ENCODE measurements at regions not wholly inside any gene's neighbourhood (a gene's known extent, or its start where the extent isn't known, plus 50 kb on each side); places are given as distances from the start of the nearest gene placed in this dataset.

DNA sequence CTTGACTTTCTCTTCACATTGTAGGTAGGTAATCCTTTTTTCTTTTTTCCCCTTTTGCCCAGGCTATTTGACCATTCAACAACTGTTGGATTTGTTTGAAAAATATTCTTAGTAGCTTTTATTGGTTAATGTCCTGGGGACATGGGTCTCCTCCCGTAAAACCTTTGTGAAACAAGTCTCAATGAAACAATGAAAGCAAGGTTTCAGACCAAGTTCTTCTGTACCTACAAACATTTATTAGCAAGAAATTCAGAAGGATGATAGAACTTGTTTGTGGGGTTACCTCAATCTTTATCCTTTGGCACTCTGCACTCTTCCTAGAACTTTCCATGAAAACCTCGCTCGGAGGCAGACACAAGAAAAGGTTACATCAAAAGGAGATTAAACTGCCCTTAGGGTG lies 190.7 kb upstream of the ANK2 start:
- H3K9me3 ChIP-seq, result no peaks in the 10 kb centered on the region
- DNase-seq (ENCODE audit: low spot score), result no peak
- H3K4me3 ChIP-seq, result no peak overlapping the region
- no peaks in the 10 kb centered on the region for H3K36me3 ChIP-seq
- TF ChIP-seq, protein P1, sequence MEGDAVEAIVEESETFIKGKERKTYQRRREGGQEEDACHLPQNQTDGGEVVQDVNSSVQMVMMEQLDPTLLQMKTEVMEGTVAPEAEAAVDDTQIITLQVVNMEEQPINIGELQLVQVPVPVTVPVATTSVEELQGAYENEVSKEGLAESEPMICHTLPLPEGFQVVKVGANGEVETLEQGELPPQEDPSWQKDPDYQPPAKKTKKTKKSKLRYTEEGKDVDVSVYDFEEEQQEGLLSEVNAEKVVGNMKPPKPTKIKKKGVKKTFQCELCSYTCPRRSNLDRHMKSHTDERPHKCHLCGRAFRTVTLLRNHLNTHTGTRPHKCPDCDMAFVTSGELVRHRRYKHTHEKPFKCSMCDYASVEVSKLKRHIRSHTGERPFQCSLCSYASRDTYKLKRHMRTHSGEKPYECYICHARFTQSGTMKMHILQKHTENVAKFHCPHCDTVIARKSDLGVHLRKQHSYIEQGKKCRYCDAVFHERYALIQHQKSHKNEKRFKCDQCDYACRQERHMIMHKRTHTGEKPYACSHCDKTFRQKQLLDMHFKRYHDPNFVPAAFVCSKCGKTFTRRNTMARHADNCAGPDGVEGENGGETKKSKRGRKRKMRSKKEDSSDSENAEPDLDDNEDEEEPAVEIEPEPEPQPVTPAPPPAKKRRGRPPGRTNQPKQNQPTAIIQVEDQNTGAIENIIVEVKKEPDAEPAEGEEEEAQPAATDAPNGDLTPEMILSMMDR (IDR thresholded peaks at IDR 0.05), result no peak
- H3K4me1 ChIP-seq, result peaks cover 0 to 31% of the 10 kb centered on the region in 2 donors
- H3K27ac ChIP-seq, result no peak overlapping the region
- no peaks in the 10 kb centered on the region for H3K27me3 ChIP-seq

DNA sequence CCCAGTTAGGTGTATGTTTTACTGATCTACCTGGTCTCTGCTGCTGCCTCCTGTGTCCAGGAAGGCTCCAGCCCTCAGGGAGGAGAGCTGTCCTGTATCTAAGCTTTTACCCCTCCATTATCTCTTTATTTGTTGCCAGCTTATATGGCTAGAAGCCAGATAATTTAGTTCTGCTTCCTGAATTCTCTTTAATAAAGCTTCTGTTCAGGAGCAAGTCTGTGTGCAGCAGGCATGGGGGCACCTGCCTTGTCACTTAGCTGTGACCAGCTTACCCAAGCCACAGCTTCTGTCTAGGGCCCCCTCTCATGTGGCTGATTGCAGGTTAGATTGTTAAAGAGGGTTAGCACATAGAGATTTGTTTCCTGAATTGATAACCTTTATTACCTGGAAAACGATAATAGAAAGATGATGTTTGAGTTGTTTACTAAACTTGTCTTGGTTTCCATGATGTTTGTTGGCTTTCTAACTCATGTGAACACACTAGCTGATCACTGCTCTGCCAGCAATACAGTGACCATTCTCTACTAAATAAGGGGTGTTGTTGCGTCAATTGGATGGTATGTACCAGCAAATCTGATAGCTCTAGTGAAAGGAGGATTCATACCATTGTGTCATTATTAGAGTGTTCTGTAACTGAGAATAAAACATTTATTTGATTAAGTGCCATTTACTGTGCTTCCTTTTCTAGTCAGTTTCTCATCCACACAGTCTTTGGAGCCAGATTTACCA lies 189.8 kb upstream of the ANK2 start:
- Histone ChIP-seq H3K36me3 (no peaks in the 10 kb centered on the region), H3K9me3 (no peaks in the 10 kb centered on the region), H3K4me1 (peaks cover 0 to 27% of the 10 kb centered on the region in 2 donors), H3K4me3 (no peak overlapping the region), H3K27ac (peak overlapping the region in 1 of 2 donors; percentile 32), H3K27me3 (no peaks in the 10 kb centered on the region)
- DNase-seq (ENCODE audit: low spot score), result no peak
- TF ChIP-seq, protein P1 (IDR thresholded peaks at IDR 0.05), result no peak

DNA sequence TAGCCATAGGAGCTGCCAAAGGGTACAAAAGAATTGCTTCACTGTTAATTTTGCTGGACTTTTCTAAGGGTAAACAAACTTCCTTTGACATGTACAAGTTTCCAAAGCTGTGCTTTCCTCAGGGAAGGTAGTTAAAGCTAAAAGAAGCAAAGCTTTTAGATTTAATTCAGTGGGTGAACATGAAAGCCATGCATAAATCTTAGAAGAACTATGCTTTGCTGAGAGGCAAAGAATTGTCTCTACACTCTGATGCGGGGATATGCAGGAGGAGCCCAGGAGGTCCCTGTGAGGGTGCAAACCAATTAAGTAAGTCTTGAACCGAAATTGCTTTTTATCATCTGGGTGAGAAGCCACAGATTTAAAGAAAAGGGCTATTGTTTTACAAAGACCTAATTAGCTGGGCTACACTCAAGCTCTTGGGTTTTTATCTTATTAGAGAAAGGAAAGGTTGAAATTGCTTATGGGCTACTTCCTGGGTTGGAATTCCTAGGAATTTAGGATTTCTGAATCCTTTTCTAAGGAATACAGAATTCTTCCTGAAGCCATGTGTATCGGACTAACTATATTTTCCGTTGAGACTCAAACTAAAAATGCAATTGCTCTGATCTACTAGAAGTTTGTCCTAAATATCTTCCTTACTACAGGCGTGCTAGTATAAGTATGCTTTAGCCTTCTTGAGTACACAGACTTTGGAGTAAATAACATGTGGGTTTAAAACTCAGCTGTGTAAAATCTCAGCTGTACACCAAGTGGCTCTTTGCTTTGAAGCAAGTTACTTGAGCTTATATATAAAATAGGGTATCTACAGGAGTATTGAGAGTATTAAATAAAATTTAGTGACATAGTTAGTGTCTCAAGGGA lies 188.4 kb upstream of the ANK2 start:
- H3K36me3 ChIP-seq, result no peaks in the 10 kb centered on the region
- DNase-seq (ENCODE audit: low spot score), result no peak
- no peaks in the 10 kb centered on the region for H3K9me3 ChIP-seq
- TF ChIP-seq, protein P1 (IDR thresholded peaks at IDR 0.05), result no peak
- peak overlapping the region; percentile 17 to 31 for H3K27ac ChIP-seq
- H3K4me3 ChIP-seq, result no peak overlapping the region
- H3K27me3 ChIP-seq, result no peaks in the 10 kb centered on the region
- peaks cover 0 to 20% of the 10 kb centered on the region in 2 donors for H3K4me1 ChIP-seq

DNA sequence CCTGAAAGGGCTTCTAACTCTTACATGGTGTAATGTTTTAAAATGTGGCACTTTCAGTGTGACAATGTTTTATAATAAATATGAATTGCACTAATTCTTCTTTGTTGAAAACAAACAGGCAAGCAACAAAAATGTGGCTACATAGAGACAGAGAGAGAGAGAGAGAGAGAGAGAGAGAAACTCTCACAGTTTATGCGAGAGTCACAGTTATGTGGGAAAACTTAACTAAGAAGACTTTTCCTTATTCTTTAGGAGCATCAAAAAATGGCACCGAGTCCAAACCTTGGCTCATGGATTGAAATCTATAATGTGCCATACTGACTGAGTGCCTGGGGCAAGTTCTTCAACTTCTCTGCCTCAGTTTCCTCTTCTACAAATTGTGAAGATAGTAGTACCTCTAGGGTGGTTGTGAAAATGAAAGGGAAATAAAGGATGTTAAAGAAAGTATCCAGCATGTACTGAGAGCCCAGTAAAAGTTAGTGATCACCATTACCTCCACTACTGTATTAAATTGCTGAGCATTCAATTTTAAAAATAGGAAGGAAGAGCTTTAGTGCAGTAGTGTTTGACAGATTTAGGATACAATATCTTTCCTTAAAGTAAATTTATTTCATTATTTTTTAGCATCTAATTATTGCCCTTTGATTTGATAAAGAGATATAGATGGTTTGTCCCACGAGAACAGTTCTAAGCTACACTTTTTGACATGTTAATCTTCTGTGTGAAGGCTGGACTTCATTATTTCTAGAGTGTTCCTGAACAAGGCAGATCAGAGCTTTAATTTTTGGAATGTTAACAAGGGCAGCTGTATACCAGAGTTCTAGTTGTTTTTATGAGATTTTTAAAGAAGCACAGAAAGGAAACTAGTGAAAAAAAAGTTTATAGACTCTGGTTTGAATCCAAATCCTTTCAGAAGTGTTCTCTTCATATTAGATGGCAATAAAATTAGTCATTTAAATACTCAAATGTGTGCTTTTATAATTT lies 187.5 kb upstream of the ANK2 start:
- Histone ChIP-seq H3K9me3 (no peaks in the 10 kb centered on the region), H3K27ac (peak overlapping the region; percentile 17 to 31), H3K4me1 (peaks cover 0 to 20% of the 10 kb centered on the region in 2 donors), H3K4me3 (no peak overlapping the region), H3K27me3 (no peaks in the 10 kb centered on the region), H3K36me3 (no peaks in the 10 kb centered on the region)
- TF ChIP-seq, protein P1 (IDR thresholded peaks at IDR 0.05), result no peak
- no peak for DNase-seq (ENCODE audit: low spot score)

DNA sequence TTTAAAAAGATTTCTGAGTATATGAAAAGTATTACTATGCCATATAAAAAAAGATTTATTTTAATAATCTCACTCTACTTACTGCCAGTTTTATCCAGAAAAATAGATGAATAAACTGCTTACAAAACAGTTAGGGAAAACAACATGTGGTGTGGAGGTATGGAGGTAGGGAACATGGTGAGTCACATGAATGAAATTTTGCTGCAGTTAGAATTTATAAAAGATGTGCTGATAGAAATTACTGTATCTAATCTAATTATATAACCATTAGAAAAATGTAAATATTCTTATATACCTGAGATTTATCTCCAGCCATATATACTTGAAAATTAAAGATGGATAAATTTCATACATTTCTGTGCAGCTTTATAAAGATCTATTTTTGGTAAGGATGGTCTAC lies 184.0 kb upstream of the ANK2 start:
- Histone ChIP-seq H3K27me3 (no peaks in the 10 kb centered on the region), H3K9me3 (no peaks in the 10 kb centered on the region), H3K36me3 (no peaks in the 10 kb centered on the region), H3K27ac (no peak overlapping the region), H3K4me3 (no peak overlapping the region), H3K4me1 (peaks cover 0 to 17% of the 10 kb centered on the region in 2 donors)
- DNase-seq (ENCODE audit: low spot score), result no peak
- TF ChIP-seq, protein P1 (IDR thresholded peaks at IDR 0.05), result no peak
